GM13976 (cell line): ENCODE measurements at regions not wholly inside any gene's neighbourhood (a gene's known extent, or its start where the extent isn't known, plus 50 kb on each side); places are given as distances from the start of the nearest gene placed in this dataset.
A peak's percentile ranks its signal among the peaks of the same experiment; 100 is the strongest.

ENCODE experiments used
- DNase-seq: peaks from one replicate; pipeline ENCODE4 v3.0.0; 2012; ENCODE audit warnings: low spot score
- in situ Hi-C: fragments of 300-500 bp; cut with MboI; formaldehyde crosslinking; loops from one replicate; pipeline ENCODE4 v1.12.0; 2022; ENCODE audit warnings: low sequenced_read_pairs, mixed read lengths, inconsistent platforms; ENCODE audit not compliant: unreplicated experiment
- TF ChIP-seq, protein P1 (sequence below): IDR thresholded peaks from 2 replicates; pipeline ENCODE4 v1.5.1; 2012; ENCODE audit warnings: borderline replicate concordance, mild to moderate bottlenecking; ENCODE audit not compliant: insufficient read depth; ENCODE audit errors: extremely low read depth, missing control alignments, control extremely low read depth

DNA sequence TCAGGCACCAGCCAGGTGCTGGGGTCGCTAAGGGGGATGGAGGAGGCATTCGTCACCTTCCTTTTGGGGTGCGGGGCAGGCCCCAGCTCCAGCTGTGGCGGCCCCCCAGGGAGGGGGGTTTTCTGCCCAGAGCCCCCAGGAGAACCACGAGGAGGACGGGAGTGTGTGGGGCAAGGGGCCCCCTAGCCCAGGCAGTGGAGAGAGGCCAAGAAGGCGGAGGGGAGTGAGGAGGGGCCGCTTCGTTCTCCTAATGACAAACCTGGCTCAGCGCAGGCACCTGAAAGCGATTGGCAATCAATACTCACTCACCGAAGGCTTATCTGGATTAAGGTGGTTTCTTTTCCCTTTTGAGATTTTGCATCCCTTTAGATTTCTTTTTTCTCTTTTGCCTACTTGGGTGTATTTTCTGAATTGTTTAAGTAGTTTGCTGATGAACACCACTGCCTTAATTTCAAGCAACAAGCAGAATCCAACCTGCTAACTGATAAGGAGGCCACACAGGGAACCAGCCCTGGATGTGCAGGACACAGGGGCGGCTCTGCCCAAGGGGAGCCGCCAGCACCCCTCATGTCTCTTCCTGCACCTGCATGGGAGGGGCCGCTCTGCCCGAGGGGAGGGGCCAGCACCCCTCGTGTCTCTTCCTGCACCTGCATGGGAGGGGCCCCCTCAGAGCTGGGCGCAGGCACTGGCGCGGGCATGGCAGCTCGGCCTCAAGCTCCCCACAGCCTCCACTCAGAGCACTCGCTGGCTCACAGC lies 122.3 kb downstream of the BRD1 start:
- in situ Hi-C loops = no loop called here
- no peak for DNase-seq
- TF ChIP-seq, protein P1, sequence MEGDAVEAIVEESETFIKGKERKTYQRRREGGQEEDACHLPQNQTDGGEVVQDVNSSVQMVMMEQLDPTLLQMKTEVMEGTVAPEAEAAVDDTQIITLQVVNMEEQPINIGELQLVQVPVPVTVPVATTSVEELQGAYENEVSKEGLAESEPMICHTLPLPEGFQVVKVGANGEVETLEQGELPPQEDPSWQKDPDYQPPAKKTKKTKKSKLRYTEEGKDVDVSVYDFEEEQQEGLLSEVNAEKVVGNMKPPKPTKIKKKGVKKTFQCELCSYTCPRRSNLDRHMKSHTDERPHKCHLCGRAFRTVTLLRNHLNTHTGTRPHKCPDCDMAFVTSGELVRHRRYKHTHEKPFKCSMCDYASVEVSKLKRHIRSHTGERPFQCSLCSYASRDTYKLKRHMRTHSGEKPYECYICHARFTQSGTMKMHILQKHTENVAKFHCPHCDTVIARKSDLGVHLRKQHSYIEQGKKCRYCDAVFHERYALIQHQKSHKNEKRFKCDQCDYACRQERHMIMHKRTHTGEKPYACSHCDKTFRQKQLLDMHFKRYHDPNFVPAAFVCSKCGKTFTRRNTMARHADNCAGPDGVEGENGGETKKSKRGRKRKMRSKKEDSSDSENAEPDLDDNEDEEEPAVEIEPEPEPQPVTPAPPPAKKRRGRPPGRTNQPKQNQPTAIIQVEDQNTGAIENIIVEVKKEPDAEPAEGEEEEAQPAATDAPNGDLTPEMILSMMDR = no peak

DNA sequence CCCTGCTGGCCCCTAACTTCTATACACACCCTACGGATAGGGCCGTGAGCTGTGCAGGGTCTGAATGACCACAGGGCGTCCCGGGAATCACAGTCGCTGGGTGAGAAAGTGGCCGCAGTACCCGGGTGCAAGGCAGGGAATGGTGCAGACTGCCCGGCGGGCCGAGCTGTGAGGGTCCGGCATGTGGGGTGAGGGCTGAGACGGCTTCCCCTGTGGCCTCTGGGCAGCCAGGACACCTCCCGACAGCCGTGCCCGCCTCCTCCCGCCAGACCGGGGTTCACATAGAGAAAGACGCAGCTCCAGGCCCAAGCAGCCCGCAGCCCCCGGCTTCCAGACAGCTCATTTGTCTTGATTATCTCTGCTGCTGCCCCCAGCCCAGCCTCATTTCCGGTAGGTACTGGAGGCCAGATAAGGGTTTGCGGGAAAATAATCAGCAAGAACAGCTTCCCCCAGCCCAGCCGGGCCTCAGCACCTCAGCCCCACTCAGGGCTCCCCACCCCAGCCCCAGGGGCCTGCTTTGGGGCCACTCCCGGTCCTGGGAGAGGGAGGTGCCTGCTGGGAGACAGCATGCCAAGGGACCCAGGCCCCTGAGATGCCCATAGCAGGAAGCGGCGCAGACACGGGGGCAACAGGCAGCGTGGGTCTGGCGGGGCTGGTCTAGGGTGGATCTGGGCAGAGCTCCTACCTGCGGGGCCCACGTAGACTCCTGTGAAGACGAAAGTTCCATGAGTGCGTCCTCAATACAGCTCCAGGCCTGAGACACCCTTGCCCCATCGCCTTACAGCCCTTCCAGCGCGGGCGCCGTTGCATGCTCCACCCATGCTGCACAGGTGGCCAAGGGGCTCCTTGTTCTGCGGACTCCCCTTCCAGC lies 123.1 kb downstream of the BRD1 start:
- DNase-seq = no peak
- TF ChIP-seq, protein P1 = no peak
- in situ Hi-C loops = no loop called here

DNA sequence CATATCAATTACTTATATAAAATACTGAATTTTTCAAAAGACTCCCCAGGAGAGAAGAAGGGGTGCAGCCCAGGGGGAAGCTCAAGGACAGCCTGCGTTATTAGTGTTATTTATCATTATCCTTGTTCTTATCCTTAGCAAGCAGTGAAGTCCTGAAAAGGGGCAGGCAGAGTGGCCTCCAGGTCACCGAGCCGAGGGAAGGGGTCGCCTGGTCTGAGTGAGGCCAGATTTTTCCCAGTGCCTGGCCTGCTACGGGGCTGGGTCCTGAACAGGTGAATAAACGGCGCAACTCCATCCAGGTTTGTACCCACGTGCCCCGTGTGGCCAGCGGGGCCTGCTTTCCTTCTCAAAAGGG lies 123.7 kb downstream of the BRD1 start:
- in situ Hi-C loops = no loop called here

DNA sequence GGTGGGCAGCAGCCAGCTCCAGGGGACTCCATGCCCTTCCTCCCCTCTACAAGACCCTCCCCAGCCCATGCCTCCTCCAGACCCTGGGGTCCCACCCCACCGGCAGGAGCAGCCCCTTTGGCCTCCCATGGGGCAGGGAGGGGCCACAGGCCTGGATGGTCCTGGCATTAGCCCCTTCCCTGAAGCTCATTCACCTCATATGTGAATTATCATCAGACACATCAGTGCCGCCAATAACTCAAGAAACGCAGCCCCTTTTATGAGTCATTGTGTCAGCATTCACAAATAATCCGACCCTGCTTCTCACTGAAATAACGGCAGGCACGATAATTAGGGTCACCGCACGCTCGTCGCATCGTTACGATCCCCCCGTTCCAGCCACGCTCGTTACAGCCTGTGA lies 124.2 kb downstream of the BRD1 start:
- TF ChIP-seq, protein P1 = no peak
- no peak for DNase-seq
- in situ Hi-C loops = no loop called here

More for the DNA sequence above, 123.7 kb downstream of the BRD1 start:
- TF ChIP-seq, protein P1 = no peak
- no peak for DNase-seq

DNA sequence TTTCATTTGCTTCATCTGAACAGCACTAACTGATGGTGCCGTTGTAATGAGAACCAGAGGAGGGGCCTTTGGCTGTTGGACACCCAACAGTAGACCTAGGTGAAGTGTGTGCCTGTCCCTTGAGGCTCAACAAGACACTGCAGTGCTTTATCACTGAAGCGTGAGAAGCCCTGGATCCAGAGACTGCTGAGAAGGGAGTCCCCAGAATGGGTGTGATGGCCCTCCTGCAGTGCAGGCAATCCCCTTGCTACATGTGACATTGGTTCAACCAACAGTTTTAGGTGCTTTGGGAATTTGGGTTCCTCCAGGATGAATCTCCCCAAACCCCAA lies 125.6 kb downstream of the BRD1 start:
- no peak for DNase-seq
- TF ChIP-seq, protein P1 = no peak
- in situ Hi-C loops = no loop called here

DNA sequence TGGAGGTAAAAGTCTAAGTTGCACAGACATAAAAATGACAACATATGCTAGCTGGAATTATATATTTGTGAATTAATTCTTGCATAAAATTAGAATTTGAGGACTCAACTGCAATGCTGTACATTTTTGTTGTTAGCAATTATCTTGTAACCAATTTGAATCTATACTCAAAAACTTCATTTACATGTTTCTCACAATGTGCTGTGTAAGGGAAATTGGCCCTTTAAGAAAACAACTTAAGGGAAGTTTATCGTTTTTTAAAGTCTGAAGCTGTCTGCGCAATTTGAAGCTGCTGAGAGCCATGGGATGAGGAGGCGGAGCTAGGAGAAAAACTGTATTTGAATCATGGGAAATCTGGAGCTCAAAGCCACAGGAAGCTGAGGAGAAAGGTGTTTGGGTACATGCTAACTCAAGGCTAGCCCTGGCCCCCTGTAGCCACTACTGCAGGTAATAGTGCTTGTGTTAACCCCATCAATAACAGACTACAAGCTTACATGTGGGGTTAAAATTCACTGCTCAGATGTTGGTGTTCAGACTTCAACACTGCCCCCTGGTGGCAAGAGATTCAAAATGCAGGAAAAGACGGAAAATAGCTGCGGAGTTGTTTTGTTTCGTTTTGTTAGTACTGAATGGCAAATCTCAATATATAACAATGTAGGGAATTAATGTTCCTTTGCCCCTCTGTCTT lies 126.1 kb downstream of the BRD1 start:
- TF ChIP-seq, protein P1 = peak; percentile 10
- no peak for DNase-seq
- in situ Hi-C loops = no loop called here
